Retina (tissue), 1 donor: ENCODE measurements at regions not wholly inside any gene's neighbourhood (a gene's known extent, or its start where the extent isn't known, plus 50 kb on each side); places are given as distances from the start of the nearest gene placed in this dataset.
A peak's percentile ranks its signal among the peaks of the same experiment; 100 is the strongest.

Source experiments
- DNase-seq: peaks from one replicate; pipeline ENCODE4 v3.0.0-alpha.2; 2016

DNA sequence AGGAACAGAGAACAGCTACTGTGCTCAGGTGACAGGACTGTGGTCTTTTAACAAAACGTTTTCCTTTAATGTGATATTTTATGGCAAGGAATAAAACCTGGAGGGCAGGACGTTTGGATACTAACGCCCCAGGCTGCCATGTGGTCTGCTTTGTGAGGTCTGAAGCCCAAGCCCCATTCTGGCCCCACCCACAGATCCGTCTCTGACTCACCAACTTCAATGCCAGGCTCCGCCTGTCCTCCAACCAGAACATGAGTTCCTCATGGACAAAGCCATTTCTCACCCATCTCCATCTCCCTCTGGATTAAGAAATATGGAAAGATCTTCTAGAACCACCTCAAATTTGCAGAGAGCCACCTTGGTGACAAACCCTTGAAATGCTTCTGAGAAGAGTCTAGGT lies 148.8 kb downstream of the CRYBB2 start:
- DNase-seq, result no peak

DNA sequence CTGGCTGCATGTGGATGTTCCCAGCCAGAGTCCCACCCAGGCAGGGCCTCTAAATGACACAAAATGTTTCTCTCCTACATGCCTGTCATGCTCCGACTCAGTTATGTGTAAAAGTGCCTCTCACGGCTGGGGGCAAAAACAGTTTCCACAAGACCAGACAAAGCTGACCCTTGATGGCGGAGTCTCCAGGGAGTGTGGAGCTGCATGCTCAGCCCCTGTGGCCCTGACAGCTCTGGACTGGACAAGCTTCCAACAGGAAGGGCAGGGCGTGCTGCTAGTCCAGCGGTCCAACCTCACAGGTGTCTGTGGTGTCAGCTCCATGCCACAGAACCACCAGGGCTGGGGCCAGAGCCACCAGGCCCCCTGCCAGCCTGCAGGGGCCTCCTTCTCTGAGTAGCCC lies 149.6 kb downstream of the CRYBB2 start:
- peak; percentile 60 for DNase-seq

DNA sequence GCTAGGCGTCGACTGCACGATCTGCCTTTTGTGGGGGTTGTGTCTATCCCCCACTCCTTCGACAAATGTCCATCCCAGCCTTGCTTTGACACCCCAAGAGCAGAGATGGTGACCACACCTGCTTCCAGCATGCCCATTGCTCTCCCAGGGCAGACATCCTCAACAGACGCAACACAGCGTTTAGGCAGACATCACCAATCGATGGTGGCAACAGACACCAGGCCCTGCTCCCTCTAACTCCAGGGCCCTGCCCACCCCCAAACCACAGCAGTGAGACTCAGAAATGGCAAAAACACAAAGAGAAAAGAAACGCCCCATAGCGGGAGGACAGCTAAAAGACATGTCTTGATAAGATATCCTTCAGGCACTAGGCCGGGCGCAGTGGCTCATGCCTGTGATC lies 150.9 kb downstream of the CRYBB2 start:
- DNase-seq, result no peak

DNA sequence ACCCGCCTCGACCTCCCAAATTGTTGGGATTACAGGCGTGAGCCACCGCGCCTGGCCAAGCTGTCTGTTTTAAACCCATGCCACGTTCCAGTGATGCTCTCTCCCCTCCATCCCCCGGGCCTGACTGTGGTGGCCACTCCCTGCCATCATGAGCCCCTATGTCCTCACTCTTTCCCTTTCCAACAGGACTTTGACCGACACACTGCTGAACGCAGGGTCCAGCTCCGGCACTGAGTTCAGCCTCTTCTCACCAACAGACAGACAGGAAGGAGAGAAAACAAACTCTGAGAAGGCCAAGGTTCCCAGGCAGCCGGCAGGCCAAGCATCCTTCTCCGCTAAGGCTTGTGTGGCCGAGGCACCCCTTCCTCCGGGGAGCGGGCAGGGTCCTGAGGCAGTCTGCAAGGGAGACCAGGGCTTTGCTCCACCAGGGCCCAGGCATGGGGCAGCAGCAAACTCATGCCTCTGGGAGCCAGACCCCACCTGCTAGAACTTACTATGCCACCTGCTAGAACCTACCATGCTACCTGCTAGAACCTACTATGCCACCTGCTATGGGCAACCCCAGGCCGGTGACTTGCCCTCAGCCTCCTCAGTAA lies 152.7 kb downstream of the CRYBB2 start:
- no peak for DNase-seq

DNA sequence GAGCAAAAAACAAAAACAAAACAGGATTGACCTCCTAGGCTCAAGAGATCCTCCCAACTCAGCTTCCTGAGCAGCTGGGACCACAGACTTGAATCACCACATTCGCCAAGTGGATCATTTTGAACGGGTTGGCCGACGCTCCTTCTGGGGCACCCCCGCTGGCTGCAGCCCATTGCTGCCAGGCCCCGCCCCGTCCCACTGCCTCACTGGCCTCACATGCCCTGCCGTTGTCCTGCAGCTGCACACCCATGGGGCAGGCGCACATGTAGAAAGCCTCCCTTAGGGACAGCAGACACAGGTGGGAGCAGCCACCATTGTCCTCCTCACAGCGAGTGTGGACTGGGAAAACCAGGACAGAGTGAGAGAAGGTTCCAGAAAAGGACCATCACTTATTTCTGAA lies 154.5 kb downstream of the CRYBB2 start:
- no peak for DNase-seq

DNA sequence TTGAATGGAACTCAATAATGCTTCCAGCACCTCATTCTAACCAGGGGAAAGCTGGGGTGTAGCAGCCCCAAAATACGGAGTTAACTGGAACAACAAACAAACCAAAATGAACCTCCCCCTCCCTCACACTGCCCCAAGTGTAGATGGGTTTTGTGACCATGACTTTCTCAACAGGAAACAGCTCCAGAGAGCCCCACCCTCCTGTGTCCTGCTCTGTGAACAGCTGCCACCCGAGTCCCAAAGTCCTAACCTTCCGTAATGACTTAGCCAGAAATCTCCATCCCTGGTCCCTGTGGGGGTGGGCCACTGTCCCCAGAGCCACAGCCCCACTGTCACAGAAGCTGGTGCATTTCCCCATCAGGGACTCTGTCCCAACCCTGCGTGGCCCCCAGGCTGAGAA lies 155.4 kb downstream of the CRYBB2 start:
- no peak for DNase-seq

DNA sequence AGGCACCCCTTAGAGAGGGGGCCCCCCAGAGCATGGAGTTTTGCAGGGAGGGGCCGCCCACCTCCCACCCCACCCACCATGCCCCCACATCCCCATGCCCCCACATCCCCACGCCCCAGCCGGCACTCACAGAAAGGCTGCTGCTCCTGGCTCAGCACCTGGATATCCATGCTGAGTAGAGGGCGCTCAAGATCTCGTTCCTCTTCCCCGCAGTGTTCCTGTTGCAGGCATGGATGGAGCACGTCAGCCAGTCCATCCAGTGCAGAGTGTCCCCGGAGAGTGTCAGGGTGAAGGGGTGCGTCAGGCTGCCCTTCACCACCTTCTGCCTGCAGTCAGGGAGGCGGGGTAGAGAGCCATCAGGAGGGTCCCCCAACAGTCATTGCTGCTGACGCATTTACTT lies 156.2 kb downstream of the CRYBB2 start:
- no peak for DNase-seq

DNA sequence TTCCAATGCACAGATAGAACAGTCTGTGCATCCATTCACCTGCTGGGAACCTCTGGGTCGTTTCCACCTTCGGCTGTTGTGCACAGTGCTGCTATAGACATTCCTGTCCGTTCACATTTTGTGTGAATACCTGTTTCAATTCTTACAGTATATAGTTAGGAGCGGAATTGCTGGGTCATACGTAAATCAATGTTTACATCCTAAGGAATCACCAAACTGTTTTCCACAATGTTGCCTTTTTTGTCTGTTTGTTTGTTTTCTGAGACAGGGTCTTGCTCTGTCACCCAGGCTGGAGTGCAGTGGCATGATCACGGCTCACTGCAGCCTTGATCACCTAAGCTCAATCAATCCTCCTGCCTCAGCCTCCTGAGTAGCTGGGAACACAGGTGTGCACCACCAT lies 158.3 kb downstream of the CRYBB2 start:
- no peak for DNase-seq

DNA sequence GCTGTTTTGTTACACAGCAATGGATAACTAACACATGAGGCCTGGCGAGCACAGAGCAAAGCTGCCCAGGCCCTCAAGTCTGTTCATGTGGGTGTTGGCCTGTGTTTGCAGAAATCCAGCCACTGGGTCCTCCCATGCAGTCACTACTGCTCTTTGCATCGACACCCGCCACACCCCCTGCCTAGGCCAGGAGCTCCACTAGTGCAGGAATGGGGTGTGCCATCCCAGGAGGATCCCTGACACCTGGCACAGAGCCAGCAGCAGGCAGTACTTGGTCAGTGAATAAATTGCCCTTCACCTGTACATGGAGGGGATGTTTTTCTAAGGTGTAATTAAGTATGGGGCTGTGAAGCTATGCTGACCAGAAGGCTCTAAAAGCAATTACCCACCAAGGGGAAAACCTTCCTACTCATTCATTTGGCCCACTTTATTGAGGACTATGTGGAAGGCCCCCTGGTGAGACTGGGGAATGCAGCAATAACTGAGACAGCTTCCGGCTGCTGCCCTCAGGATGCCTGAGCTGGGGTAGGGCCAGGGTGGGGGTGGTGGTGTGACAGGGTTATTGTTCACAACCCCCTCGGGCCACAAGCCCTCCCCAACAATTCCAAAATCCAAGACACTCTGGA lies 160.8 kb downstream of the CRYBB2 start:
- DNase-seq, result no peak

DNA sequence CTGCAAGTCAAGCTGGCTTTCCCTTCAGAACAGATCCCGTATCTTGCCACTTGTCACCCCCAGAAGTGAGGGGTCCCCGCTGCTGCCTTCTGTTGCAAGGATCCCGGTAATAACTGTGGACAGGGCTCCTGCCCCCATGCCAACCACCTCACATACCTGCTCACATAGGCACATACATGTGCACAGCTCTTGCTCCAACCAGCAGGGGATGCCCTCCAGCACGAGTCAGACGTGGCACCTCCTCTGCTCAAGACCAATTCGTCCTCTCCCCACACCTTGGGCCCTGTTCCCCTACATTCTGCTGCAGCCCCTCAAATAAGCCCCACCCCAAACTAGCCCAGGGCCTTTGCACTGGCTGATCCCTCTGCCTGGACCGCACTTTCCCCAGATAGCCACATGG lies 163.3 kb downstream of the CRYBB2 start:
- DNase-seq, result no peak

DNA sequence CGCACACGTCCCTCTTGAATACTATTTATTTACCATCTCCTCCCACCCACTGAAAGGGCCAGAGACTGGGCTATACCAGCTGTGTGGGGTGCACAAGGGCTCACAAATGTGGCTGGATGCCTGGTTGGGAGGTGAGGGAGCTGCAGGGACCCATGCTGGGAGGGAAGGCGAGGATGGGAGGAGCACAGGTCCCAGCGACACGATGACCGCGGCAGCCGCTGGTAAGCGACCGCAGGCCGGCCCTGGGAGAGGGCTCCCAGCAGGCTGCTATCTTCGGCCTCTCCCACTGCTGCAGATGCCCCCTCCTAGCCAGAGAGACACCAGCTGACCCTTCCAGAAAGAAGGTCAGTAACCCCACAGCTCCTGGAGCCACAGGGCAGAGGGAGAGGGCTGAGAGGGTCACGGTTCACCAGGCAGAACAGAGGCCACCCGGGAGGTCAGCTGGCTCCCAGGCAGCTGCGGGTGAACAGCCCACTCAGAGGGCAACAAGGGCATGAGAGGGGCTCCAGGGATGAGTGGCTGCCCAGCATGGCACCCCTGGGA lies 163.9 kb downstream of the CRYBB2 start:
- DNase-seq, result no peak

DNA sequence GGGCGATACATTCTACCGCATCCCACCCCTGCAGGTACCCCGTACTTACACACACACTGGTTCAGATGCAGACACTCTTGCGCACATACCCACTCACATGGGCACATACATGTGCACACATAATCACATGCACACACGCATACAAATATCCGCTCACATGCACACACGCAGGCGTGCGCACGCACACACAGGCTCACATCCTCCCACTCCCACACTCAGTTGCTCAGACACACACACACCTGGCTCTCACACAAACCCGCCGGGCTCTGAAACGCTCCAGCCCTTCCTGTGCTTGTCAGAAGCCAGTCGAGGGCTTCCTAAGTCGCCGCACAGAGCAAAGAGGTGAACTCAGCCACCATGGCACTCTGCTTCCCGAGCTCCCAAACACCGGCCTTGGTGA lies 164.5 kb downstream of the CRYBB2 start:
- DNase-seq, result no peak

DNA sequence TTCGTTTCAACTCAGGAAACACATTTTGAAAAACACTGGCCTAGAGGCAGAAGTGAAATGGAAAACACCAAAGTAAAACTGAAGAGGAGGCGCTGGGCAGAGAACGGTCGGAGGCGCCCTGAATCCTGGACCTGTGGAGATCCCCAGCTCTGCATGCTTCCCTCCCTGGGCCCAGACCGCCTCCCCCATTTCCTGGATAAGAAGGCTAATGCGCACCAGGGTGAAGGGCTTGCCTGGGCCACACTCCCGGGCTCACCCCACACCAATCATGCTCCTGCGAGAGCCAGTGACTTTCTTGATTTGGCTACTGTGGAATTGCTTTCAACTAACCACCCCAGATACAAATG lies 167.1 kb downstream of the CRYBB2 start:
- DNase-seq, result no peak

DNA sequence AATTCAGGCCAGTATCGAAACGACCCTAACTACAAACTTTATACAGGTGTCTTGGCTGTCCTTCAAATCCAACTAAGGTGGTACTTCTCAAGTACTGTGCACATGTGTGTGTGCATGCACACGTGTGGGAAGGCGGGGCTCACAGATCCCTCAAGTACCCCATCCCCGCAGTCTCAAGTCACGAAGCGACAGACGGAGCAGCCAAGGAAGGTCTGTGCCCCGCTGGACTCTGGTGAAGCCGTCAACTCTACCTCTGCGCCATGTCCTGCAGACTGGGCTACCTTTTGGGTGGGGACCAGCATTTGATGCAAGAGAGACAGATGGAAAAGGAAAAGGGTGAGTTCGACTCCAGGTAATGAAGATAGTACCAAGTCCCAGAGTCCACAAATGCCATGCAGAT lies 169.0 kb downstream of the CRYBB2 start:
- no peak for DNase-seq

DNA sequence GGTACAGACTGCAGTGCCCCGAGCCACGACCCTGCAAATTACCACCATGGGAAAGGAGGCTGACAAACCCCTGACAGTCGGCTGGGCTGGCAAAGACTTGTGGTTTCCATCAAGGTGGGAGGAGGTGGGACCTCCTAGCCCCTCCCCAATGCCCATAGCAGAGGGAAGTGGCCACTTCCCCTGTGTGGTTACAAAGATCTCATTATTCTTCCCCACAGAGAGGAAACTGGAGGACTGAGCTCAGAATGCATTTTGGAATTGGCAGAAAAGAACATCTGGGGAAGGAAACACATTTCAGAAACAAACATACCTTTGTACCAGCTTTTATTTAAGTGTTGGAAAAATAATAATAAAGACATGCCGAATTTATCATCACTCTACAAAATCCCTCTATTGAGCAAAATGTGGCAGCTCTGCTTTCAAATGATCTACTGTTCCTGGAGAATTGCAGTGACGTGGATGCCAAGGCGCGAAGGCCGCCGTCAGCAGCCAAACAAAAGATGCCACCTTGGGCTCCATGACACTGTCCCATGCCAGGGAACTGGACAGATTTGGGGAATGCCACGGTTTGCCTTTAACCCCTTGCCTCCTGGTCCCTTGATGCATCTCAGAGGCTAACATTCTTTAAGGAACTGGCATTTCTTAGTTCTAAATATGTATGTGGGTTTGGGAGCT lies 169.6 kb downstream of the CRYBB2 start:
- DNase-seq, result no peak

DNA sequence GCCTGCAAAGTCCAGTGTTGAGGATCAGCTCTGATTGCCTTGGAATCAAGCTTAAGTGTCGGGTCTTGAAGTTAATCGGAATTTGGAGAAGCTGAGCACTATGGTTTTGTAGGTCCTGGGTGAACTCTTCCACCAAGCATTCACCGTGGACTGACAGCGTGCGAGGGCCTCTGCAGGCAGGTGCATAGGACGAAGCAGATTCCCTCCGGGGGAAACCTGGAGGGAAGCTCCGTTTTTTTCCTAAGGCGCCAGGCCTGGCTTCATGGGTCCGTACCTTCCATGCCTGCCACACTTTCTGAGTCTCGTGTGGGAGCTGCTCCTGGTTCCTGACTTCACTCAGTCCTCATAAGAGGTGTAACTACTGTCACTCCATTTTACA lies 170.1 kb downstream of the CRYBB2 start:
- DNase-seq, result no peak

DNA sequence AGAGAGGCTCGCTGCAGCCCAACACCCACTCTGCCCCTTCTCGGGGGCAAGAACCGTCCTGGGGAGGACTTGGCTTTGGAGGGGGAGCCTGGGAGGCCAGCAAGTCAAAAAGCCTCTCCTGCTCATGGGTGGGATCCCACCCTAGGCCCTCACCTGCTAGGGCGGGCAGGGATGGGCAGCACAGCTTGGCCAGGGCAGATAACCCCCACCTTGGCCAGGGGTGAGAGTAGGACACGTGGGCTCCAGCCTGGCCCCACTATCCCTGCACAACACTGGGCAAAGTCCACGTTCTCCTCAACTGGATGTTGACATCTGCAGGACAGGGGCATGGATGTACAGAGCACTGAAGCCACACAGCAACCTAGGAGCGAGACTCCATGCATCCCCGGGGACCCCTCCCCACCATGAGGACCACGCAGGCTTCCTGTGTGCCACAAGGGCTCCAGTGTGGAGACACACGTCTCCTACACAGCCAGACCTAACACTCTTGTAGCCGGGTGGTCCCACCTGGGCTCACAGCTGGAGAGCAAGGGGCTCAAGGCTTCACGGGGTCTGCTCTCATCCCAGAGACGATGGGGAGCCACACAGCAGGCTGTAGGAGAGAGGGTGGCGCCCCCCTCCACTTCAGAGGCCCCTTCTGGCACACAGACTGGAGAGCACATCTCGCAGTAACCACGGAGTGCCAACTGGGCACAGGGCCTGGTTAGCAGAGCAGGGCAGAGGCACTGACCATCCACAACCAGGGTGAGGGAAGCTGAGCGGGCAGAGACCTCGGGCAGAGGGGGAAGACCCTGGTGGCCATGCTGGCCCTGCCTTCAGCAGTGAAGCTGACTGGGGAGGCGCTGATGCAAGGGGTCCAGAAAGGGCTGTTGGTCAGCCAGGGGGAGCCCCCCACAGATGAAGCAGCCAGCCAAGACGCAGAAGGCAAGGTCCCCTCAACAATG lies 171.1 kb downstream of the CRYBB2 start:
- DNase-seq, result no peak

DNA sequence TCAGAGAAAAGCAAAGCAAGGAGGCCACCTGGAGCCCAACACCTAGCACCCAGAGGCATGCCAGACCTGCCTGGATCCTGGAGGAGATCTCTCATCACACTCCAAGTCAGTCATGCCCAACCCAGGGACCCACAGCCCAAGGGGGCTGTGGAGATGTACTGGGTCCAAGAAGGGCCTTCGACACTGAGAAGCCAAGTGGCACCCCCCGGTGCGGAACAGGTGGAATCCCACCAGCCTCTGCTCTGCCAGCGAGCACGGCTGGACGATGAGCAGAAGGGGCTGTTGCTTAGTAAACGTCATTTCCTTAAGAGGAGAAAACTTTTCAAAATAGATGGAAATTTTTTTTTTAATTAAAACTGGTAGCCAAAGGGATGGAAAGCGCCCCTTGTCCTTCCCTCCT lies 171.9 kb upstream of the GRK3 start:
- DNase-seq, result no peak

DNA sequence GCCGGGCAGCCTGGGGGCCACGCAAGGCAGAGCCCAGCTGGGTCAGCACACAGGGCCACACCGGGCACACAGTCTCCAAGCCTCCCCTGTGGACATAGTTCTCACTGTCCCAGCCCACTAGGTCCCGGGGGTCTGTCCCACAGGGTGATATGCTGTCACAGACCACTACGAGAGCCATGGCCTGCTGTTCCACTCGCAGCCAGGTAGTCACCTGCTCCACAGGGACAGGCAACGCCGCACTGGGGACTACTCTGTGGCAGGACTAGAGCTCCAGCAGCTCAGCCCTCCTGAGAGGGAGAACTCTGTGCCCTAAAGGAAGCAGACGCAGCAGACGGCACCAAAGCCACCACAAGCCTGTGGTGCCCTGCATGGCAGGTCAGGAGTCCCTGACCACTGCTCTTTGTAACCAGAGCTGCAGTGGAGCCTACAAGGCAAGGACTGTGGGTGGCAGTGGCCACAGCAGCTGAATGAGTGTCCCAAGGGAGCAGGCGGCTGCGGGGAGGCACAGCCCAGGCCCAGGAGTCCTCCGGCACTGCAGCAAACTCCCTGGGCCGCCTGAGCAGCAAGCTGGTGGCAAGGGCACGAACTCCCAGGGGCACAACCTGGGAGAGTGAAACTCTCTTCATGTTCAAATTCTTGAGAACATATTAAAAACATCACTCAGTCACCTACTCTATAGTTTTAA lies 171.2 kb upstream of the GRK3 start:
- no peak for DNase-seq

DNA sequence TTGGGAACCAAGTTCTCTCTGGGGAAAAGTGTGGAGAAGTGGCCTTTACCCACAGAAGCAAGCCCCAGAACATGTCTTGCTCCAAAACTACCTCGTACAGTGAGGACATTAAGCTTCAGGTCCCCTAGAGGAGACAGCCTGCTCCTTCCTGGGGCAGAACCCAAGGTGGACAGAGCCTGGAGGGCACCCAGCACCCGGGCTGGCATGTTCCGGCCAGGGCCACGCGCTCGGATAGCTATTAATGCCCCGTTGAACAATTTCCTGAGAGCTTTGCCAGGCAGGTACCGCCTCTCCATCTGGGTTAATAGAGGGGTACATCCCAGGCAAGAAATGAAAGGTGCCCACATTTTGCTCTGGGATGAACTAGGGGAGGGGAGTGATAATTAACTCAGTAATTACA lies 169.0 kb upstream of the GRK3 start:
- DNase-seq, result no peak

DNA sequence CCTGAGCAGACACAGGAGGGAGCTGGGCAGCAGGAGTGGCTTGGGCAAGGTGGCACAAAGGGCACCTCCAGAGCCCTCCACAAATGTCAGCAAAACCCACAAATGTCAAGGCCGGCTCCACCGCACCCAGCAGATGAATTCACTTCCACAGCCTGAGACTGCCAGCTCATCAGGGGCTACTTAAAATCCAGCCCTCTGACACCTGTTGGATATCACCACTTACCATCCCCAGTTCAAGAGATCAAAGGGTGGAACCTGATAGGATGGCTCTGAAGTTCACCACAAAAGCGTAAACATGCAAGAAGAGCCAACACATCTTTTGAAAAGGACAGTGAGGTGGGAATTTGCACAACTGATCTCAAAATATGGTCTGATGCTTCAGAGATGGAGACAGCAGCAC lies 168.6 kb upstream of the GRK3 start:
- DNase-seq, result no peak

DNA sequence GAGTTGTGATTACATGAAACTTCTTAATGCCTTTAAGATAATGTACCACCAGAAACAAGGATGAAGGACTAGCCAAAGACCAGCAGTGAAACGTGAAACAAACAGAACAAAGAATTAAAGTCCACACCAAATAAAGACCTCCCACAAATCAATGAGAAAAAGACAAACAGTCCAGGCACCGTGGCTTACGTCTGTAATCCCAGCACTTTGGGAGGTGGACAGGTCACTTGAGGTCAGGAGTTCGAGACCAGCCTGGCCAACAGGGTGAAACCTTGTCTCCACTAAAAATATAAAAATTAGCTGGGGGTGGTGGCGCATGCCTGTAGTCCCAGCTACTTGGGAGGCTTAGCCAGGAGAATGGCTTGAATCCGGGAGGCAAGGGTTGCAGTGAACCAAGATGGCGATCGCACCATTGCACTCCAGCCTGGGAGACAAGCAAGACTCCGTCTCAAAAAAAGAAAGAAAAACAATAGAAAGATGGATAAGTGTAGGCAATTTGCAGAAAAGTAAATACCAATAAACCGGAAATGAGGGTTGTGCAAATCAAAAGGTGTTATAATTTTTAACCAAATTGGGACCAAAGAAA lies 167.8 kb upstream of the GRK3 start:
- no peak for DNase-seq

DNA sequence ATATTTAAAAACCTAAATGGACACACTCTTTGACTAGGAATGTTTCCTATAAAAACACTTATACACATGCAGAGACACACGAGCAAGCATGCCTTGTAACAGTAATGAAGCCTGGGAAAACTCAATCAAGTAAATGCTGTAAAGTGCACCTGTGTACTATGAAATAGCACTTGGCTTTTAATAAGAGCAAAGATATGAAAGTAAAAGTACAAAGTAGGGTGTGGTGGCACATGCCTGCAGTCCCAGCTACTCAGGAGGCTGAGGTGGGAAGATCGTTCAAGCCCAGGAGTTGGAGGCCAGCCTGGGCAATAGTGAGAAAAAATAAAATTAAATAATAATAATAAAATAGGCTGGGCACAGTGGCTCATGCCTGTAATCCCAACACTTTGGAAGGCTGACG lies 166.9 kb upstream of the GRK3 start:
- DNase-seq, result no peak
